GM21390 (cell line): ENCODE measurements at regions not wholly inside any gene's neighbourhood (a gene's known extent, or its start where the extent isn't known, plus 50 kb on each side); places are given as distances from the start of the nearest gene placed in this dataset.
"Not testable (repeated sequence)": the region's sequence is repeated elsewhere in the genome, so short reads cannot be mapped to it uniquely, and the experiment has no call there.

Experiments used
- ATAC-seq: cut with Tn5 transposase; IDR thresholded peaks from one replicate; pipeline ENCODE4 v1.9.1; 2021; ENCODE audit not compliant: unreplicated experiment

GRCh38 chr10:3959370-3960325 lies 174.6 kb upstream of the KLF6 start:
- ATAC-seq, result no peak

GRCh38 chr10:3958472-3958996 lies 173.5 kb upstream of the KLF6 start:
- ATAC-seq, result no peak

GRCh38 chr10:3955955-3956617 lies 171.1 kb upstream of the KLF6 start:
- no peak for ATAC-seq

- no peak for ATAC-seq
Observed at GRCh38 chr10:3955493-3955892, 170.5 kb upstream of the KLF6 start.

- no peak for ATAC-seq
Observed at GRCh38 chr10:3954615-3955014, 169.6 kb upstream of the KLF6 start.

GRCh38 chr10:3954007-3954406 lies 169.0 kb upstream of the KLF6 start:
- ATAC-seq, result not testable (repeated sequence)

GRCh38 chr10:3951993-3952392 lies 167.0 kb upstream of the KLF6 start:
- ATAC-seq, result no peak

- ATAC-seq, result no peak
Observed at GRCh38 chr10:3950676-3951275, 165.8 kb upstream of the KLF6 start.

GRCh38 chr10:3949711-3950110 lies 164.7 kb upstream of the KLF6 start:
- no peak for ATAC-seq

- ATAC-seq, result no peak
Observed at GRCh38 chr10:3948843-3949242, 163.8 kb upstream of the KLF6 start.

GRCh38 chr10:3946234-3947229 lies 161.5 kb upstream of the KLF6 start:
- no peak for ATAC-seq

- ATAC-seq, result no peak
Observed at GRCh38 chr10:3945026-3945425, 160.0 kb upstream of the KLF6 start.

- no peak for ATAC-seq
Observed at GRCh38 chr10:3944591-3944990, 159.6 kb upstream of the KLF6 start.

- no peak for ATAC-seq
Observed at GRCh38 chr10:3943695-3944257, 158.8 kb upstream of the KLF6 start.

GRCh38 chr10:3942937-3943489 lies 158.0 kb upstream of the KLF6 start:
- ATAC-seq, result no peak

- no peak for ATAC-seq
Observed at GRCh38 chr10:3941676-3942075, 156.7 kb upstream of the KLF6 start.

- no peak for ATAC-seq
Observed at GRCh38 chr10:3936422-3937040, 151.5 kb upstream of the KLF6 start.

GRCh38 chr10:3935933-3936359 lies 150.9 kb upstream of the KLF6 start:
- no peak for ATAC-seq

GRCh38 chr10:3935141-3935540 lies 150.1 kb upstream of the KLF6 start:
- peak; percentile 97 for ATAC-seq
